ENCODE measurements at regions not wholly inside any gene's neighbourhood (a gene's known extent, or its start where the extent isn't known, plus 50 kb on each side); places are given as distances from the start of the nearest gene placed in this dataset.

- Histone ChIP-seq H3K27ac (ENCODE audit: low read depth in 2 of 2, low read length in 2 of 2) (no peak overlapping the region), H3K36me3 (ENCODE audit: control insufficient read depth in 2 of 3, insufficient read depth in 3 of 3, low read length in 3 of 3) (no peaks in the 10 kb centered on the region), H3K4me1 (ENCODE audit: control insufficient read depth in 2 of 3, insufficient read depth in 2 of 3, low read depth in 1 of 3, low read length in 3 of 3) (no peaks in the 10 kb centered on the region), H3K9me3 (ENCODE audit: control insufficient read depth in 2 of 3, insufficient read depth in 1 of 3, low read length in 3 of 3) (peaks cover 0 to under 1% (median 0%) of the 10 kb centered on the region in 3 donors), H3K27me3 (ENCODE audit: control insufficient read depth, insufficient read depth, low read length) (no peaks in the 10 kb centered on the region), H3K4me3 (ENCODE audit: low read length in 3 of 3) (no peak overlapping the region), H3K9ac (ENCODE audit: low read length in 3 of 3) (no peak overlapping the region)
- FAIRE-seq (no peak), DNase-seq (peak in 2 of 5 donors; percentile 44 to 49)
- intact Hi-C loops (cut with DNase I), result no loop called here
- no peak for TF ChIP-seq CTCF (IDR thresholded peaks at IDR 0.05; ENCODE audit: borderline replicate concordance, extremely low read depth, insufficient read depth)
Observed at GRCh38 chr3:113094337-113095221, 103.8 kb downstream of the GTPBP8 start.

- no peak for FAIRE-seq
Observed at GRCh38 chr3:113096188-113096892, 105.6 kb downstream of the GTPBP8 start.

GRCh38 chr3:113097960-113098447 is 107.2 kb downstream of the GTPBP8 start:
- H3K36me3 ChIP-seq (ENCODE audit: control insufficient read depth in 2 of 3, insufficient read depth in 3 of 3, low read length in 3 of 3), result no peaks in the 10 kb centered on the region
- H3K27me3 ChIP-seq (ENCODE audit: control insufficient read depth, insufficient read depth, low read length), result no peaks in the 10 kb centered on the region
- no peak overlapping the region for H3K9ac ChIP-seq (ENCODE audit: low read length in 3 of 3)
- intact Hi-C loops (cut with DNase I), result no loop called here
- no peaks in the 10 kb centered on the region for H3K4me1 ChIP-seq (ENCODE audit: control insufficient read depth in 2 of 3, insufficient read depth in 2 of 3, low read depth in 1 of 3, low read length in 3 of 3)
- no peak overlapping the region for H3K27ac ChIP-seq (ENCODE audit: low read depth in 2 of 2, low read length in 2 of 2)
- DNase-seq (no peak), FAIRE-seq (no peak)
- TF ChIP-seq CTCF (IDR thresholded peaks at IDR 0.05; ENCODE audit: borderline replicate concordance, extremely low read depth, insufficient read depth), result no peak
- peaks cover 0 to 3% (median 0%) of the 10 kb centered on the region in 3 donors for H3K9me3 ChIP-seq (ENCODE audit: control insufficient read depth in 2 of 3, insufficient read depth in 1 of 3, low read length in 3 of 3)
- H3K4me3 ChIP-seq (ENCODE audit: low read length in 3 of 3), result no peak overlapping the region

More at GRCh38 chr3:113096188-113096892, 105.6 kb downstream of the GTPBP8 start:
- no peak for TF ChIP-seq CTCF (IDR thresholded peaks at IDR 0.05; ENCODE audit: borderline replicate concordance, extremely low read depth, insufficient read depth)
- Histone ChIP-seq H3K9me3 (ENCODE audit: control insufficient read depth in 2 of 3, insufficient read depth in 1 of 3, low read length in 3 of 3) (peaks cover 0 to 3% (median 0%) of the 10 kb centered on the region in 3 donors), H3K36me3 (ENCODE audit: control insufficient read depth in 2 of 3, insufficient read depth in 3 of 3, low read length in 3 of 3) (no peaks in the 10 kb centered on the region), H3K27ac (ENCODE audit: low read depth in 2 of 2, low read length in 2 of 2) (no peak overlapping the region), H3K4me1 (ENCODE audit: control insufficient read depth in 2 of 3, insufficient read depth in 2 of 3, low read depth in 1 of 3, low read length in 3 of 3) (no peaks in the 10 kb centered on the region), H3K27me3 (ENCODE audit: control insufficient read depth, insufficient read depth, low read length) (no peaks in the 10 kb centered on the region), H3K4me3 (ENCODE audit: low read length in 3 of 3) (no peak overlapping the region), H3K9ac (ENCODE audit: low read length in 3 of 3) (no peak overlapping the region)
- DNase-seq, result no peak
- intact Hi-C loops (cut with DNase I), result no loop called here
